ENCODE measurements at regions not wholly inside any gene's neighbourhood (a gene's known extent, or its start where the extent isn't known, plus 50 kb on each side); places are given as distances from the start of the nearest gene placed in this dataset.

DNA sequence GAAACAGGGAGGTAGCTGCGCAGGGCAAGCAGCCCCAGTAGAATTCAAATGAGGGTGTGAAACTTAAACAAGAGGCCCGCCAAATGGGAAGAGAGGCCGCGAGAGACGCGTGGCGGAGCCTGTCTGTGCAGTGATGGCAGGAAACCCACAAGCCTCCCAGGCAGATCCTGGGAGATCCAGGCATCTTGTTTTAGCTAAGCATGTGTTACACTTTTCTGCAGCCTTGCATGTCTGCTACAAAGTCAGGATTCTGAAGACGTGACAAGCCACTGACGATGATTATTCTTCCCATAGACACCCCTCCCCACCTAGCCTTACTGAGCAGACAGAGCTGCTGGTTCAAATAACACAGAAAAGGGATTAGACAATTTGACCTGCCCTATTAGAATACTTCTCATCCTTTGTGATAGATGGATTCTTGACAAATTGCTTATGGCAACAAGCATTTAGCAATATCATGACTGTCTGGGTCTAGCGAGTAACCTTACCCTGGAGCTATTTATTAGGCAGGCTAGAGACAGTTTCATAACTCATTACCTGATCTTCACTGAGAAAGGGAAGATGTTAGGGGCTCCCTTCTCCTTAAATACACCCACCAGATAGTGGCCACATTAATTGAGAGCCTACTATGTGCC lies 185.2 kb upstream of the IRS2 start:
- Histone ChIP-seq H3K4me1 (ENCODE audit: control insufficient read depth in 3 of 3, insufficient read depth in 3 of 3, low read length in 3 of 3) (no peaks in the 10 kb centered on the region), H3K27me3 (ENCODE audit: control insufficient read depth in 3 of 3, insufficient read depth in 3 of 3, low read length in 3 of 3) (no peaks in the 10 kb centered on the region), H3K27ac (ENCODE audit: low read depth, low read length) (no peak overlapping the region), H3K9ac (ENCODE audit: low read depth in 1 of 3, low read length in 3 of 3) (no peak overlapping the region), H3K9me3 (ENCODE audit: control insufficient read depth in 3 of 3, low read length in 3 of 3) (no peaks in the 10 kb centered on the region), H3K4me3 (ENCODE audit: low read length in 3 of 3) (no peak overlapping the region), H3K36me3 (ENCODE audit: control insufficient read depth in 3 of 3, insufficient read depth in 3 of 3, low read length in 3 of 3) (no peaks in the 10 kb centered on the region)

DNA sequence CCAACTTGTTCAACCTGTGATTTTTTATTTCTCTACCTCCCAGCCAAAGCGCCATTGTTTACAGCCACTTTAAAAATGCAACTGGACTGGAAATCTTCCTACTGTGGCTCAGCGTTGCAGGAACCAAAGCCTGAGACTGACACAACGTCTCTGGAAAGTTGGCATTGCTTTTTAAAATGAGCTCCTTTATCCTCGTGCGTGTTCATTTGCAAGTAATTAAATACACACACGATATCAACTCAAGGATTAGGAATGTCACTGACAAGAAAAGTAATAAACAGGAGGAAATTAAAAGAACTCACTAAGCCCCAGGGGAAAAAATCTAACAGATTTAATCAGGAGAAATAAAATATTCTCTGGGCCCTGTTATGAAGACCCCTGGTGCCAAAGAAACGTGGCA lies 184.6 kb upstream of the IRS2 start:
- Histone ChIP-seq H3K27ac (ENCODE audit: low read depth, low read length) (no peak overlapping the region), H3K36me3 (ENCODE audit: control insufficient read depth in 3 of 3, insufficient read depth in 3 of 3, low read length in 3 of 3) (no peaks in the 10 kb centered on the region), H3K4me1 (ENCODE audit: control insufficient read depth in 3 of 3, insufficient read depth in 3 of 3, low read length in 3 of 3) (no peaks in the 10 kb centered on the region), H3K9ac (ENCODE audit: low read depth in 1 of 3, low read length in 3 of 3) (no peak overlapping the region), H3K9me3 (ENCODE audit: control insufficient read depth in 3 of 3, low read length in 3 of 3) (no peaks in the 10 kb centered on the region), H3K4me3 (ENCODE audit: low read length in 3 of 3) (no peak overlapping the region), H3K27me3 (ENCODE audit: control insufficient read depth in 3 of 3, insufficient read depth in 3 of 3, low read length in 3 of 3) (peaks cover 0 to under 1% (median 0%) of the 10 kb centered on the region in 3 donors)

GRCh38 chr13:109968876-109969577 lies 182.6 kb upstream of the IRS2 start:
- H3K4me1 ChIP-seq (ENCODE audit: control insufficient read depth in 3 of 3, insufficient read depth in 3 of 3, low read length in 3 of 3): no peaks in the 10 kb centered on the region
- H3K36me3 ChIP-seq (ENCODE audit: control insufficient read depth in 3 of 3, insufficient read depth in 3 of 3, low read length in 3 of 3): no peaks in the 10 kb centered on the region
- H3K27me3 ChIP-seq (ENCODE audit: control insufficient read depth in 3 of 3, insufficient read depth in 3 of 3, low read length in 3 of 3): peaks cover 0 to 7% (median 0%) of the 10 kb centered on the region in 3 donors
- no peak overlapping the region for H3K9ac ChIP-seq (ENCODE audit: low read depth in 1 of 3, low read length in 3 of 3)
- no peak overlapping the region for H3K4me3 ChIP-seq (ENCODE audit: low read length in 3 of 3)
- no peaks in the 10 kb centered on the region for H3K9me3 ChIP-seq (ENCODE audit: control insufficient read depth in 3 of 3, low read length in 3 of 3)
- no peak overlapping the region for H3K27ac ChIP-seq (ENCODE audit: low read depth, low read length)

GRCh38 chr13:109963960-109964563 lies 177.7 kb upstream of the IRS2 start:
- Histone ChIP-seq H3K27ac (ENCODE audit: low read depth, low read length) (no peak overlapping the region), H3K4me3 (ENCODE audit: low read length in 3 of 3) (no peak overlapping the region), H3K9ac (ENCODE audit: low read depth in 1 of 3, low read length in 3 of 3) (no peak overlapping the region), H3K36me3 (ENCODE audit: control insufficient read depth in 3 of 3, insufficient read depth in 3 of 3, low read length in 3 of 3) (no peaks in the 10 kb centered on the region), H3K27me3 (ENCODE audit: control insufficient read depth in 3 of 3, insufficient read depth in 3 of 3, low read length in 3 of 3) (peaks cover 0 to 16% (median 0%) of the 10 kb centered on the region in 3 donors), H3K4me1 (ENCODE audit: control insufficient read depth in 3 of 3, insufficient read depth in 3 of 3, low read length in 3 of 3) (no peaks in the 10 kb centered on the region), H3K9me3 (ENCODE audit: control insufficient read depth in 3 of 3, low read length in 3 of 3) (no peaks in the 10 kb centered on the region)

- H3K27ac ChIP-seq (ENCODE audit: low read depth, low read length): no peak overlapping the region
- no peak overlapping the region for H3K9ac ChIP-seq (ENCODE audit: low read depth in 1 of 3, low read length in 3 of 3)
- H3K36me3 ChIP-seq (ENCODE audit: control insufficient read depth in 3 of 3, insufficient read depth in 3 of 3, low read length in 3 of 3): no peaks in the 10 kb centered on the region
- no peak overlapping the region for H3K4me3 ChIP-seq (ENCODE audit: low read length in 3 of 3)
- H3K9me3 ChIP-seq (ENCODE audit: control insufficient read depth in 3 of 3, low read length in 3 of 3): no peaks in the 10 kb centered on the region
- H3K4me1 ChIP-seq (ENCODE audit: control insufficient read depth in 3 of 3, insufficient read depth in 3 of 3, low read length in 3 of 3): no peaks in the 10 kb centered on the region
- H3K27me3 ChIP-seq (ENCODE audit: control insufficient read depth in 3 of 3, insufficient read depth in 3 of 3, low read length in 3 of 3): peaks cover 0 to 16% (median 0%) of the 10 kb centered on the region in 3 donors
Measured at GRCh38 chr13:109963384-109963783, 177.0 kb upstream of the IRS2 start.

GRCh38 chr13:109959903-109960302 lies 173.5 kb upstream of the IRS2 start:
- Histone ChIP-seq H3K9ac (ENCODE audit: low read depth in 1 of 3, low read length in 3 of 3) (no peak overlapping the region), H3K27ac (ENCODE audit: low read depth, low read length) (no peak overlapping the region), H3K9me3 (ENCODE audit: control insufficient read depth in 3 of 3, low read length in 3 of 3) (peaks cover 0 to 7% (median 3%) of the 10 kb centered on the region in 3 donors), H3K4me3 (ENCODE audit: low read length in 3 of 3) (no peak overlapping the region), H3K36me3 (ENCODE audit: control insufficient read depth in 3 of 3, insufficient read depth in 3 of 3, low read length in 3 of 3) (no peaks in the 10 kb centered on the region), H3K27me3 (ENCODE audit: control insufficient read depth in 3 of 3, insufficient read depth in 3 of 3, low read length in 3 of 3) (peaks cover 0 to 12% (median 0%) of the 10 kb centered on the region in 3 donors), H3K4me1 (ENCODE audit: control insufficient read depth in 3 of 3, insufficient read depth in 3 of 3, low read length in 3 of 3) (no peaks in the 10 kb centered on the region)

DNA sequence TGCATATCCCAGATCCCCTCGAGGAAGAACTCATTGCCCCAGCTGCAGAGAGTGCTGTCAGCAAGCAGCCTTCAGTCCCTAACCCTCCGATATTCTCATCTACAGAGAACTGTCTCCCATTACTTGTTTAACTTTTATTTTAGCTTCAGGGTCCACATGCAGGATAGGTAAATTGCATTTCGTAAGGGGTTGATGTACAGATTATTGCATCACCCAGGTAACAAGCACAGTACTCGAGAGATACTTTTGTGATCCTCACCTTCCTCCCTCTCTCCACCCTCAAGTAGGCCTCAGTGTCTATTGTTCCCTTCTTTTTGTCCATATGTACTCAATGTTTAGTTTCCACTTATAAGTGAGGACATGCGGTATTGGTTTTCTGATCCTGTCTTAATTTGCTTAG lies 171.5 kb upstream of the IRS2 start:
- no peak overlapping the region for H3K4me3 ChIP-seq (ENCODE audit: low read length in 3 of 3)
- peaks cover 0 to 7% (median 3%) of the 10 kb centered on the region in 3 donors for H3K9me3 ChIP-seq (ENCODE audit: control insufficient read depth in 3 of 3, low read length in 3 of 3)
- no peaks in the 10 kb centered on the region for H3K4me1 ChIP-seq (ENCODE audit: control insufficient read depth in 3 of 3, insufficient read depth in 3 of 3, low read length in 3 of 3)
- no peak overlapping the region for H3K27ac ChIP-seq (ENCODE audit: low read depth, low read length)
- peaks cover 0 to 7% (median 0%) of the 10 kb centered on the region in 3 donors for H3K27me3 ChIP-seq (ENCODE audit: control insufficient read depth in 3 of 3, insufficient read depth in 3 of 3, low read length in 3 of 3)
- no peaks in the 10 kb centered on the region for H3K36me3 ChIP-seq (ENCODE audit: control insufficient read depth in 3 of 3, insufficient read depth in 3 of 3, low read length in 3 of 3)
- H3K9ac ChIP-seq (ENCODE audit: low read depth in 1 of 3, low read length in 3 of 3): no peak overlapping the region

GRCh38 chr13:109955598-109955997 lies 169.2 kb upstream of the IRS2 start:
- Histone ChIP-seq H3K36me3 (ENCODE audit: control insufficient read depth in 3 of 3, insufficient read depth in 3 of 3, low read length in 3 of 3) (no peaks in the 10 kb centered on the region), H3K9ac (ENCODE audit: low read depth in 1 of 3, low read length in 3 of 3) (no peak overlapping the region), H3K4me1 (ENCODE audit: control insufficient read depth in 3 of 3, insufficient read depth in 3 of 3, low read length in 3 of 3) (no peaks in the 10 kb centered on the region)

DNA sequence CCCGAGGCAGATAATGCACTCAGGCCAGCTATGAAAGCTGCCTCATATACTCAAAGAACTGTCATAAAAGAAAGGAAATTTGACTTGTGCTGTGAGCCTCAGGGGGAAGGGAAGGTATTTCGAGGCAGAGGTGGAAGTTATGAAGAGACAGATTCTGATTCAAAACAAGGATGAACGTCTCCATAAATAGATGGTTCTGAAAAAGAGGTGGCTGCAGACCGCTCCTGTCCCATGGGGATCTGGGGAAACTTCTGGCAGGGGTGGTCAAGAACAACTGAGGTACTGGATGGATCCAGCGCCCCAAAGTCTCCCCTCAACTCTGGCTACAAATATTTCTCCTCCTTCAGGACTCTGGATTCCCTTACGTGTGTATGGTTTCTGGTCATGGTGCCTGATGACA lies 168.1 kb upstream of the IRS2 start:
- no peaks in the 10 kb centered on the region for H3K27me3 ChIP-seq (ENCODE audit: control insufficient read depth in 3 of 3, insufficient read depth in 3 of 3, low read length in 3 of 3)
- H3K9ac ChIP-seq (ENCODE audit: low read depth in 1 of 3, low read length in 3 of 3): no peak overlapping the region
- no peaks in the 10 kb centered on the region for H3K4me1 ChIP-seq (ENCODE audit: control insufficient read depth in 3 of 3, insufficient read depth in 3 of 3, low read length in 3 of 3)
- peaks cover 0 to 7% (median 3%) of the 10 kb centered on the region in 3 donors for H3K9me3 ChIP-seq (ENCODE audit: control insufficient read depth in 3 of 3, low read length in 3 of 3)
- no peak overlapping the region for H3K27ac ChIP-seq (ENCODE audit: low read depth, low read length)
- no peak overlapping the region for H3K4me3 ChIP-seq (ENCODE audit: low read length in 3 of 3)
- H3K36me3 ChIP-seq (ENCODE audit: control insufficient read depth in 3 of 3, insufficient read depth in 3 of 3, low read length in 3 of 3): no peaks in the 10 kb centered on the region

More at GRCh38 chr13:109955598-109955997, 169.2 kb upstream of the IRS2 start:
- H3K27me3 ChIP-seq (ENCODE audit: control insufficient read depth in 3 of 3, insufficient read depth in 3 of 3, low read length in 3 of 3): no peaks in the 10 kb centered on the region
- peaks cover 0 to 7% (median 3%) of the 10 kb centered on the region in 3 donors for H3K9me3 ChIP-seq (ENCODE audit: control insufficient read depth in 3 of 3, low read length in 3 of 3)
- H3K4me3 ChIP-seq (ENCODE audit: low read length in 3 of 3): no peak overlapping the region
- no peak overlapping the region for H3K27ac ChIP-seq (ENCODE audit: low read depth, low read length)

GRCh38 chr13:109951491-109951890 lies 165.1 kb upstream of the IRS2 start:
- no peaks in the 10 kb centered on the region for H3K4me1 ChIP-seq (ENCODE audit: control insufficient read depth in 3 of 3, insufficient read depth in 3 of 3, low read length in 3 of 3)
- no peaks in the 10 kb centered on the region for H3K27me3 ChIP-seq (ENCODE audit: control insufficient read depth in 3 of 3, insufficient read depth in 3 of 3, low read length in 3 of 3)
- H3K9me3 ChIP-seq (ENCODE audit: control insufficient read depth in 3 of 3, low read length in 3 of 3): no peaks in the 10 kb centered on the region
- H3K36me3 ChIP-seq (ENCODE audit: control insufficient read depth in 3 of 3, insufficient read depth in 3 of 3, low read length in 3 of 3): no peaks in the 10 kb centered on the region
- H3K9ac ChIP-seq (ENCODE audit: low read depth in 1 of 3, low read length in 3 of 3): no peak overlapping the region
- H3K4me3 ChIP-seq (ENCODE audit: low read length in 3 of 3): no peak overlapping the region
- H3K27ac ChIP-seq (ENCODE audit: low read depth, low read length): no peak overlapping the region

Measured in skeletal muscle tissue (tissue), 3 donors.